ENCODE measurements at regions not wholly inside any gene's neighbourhood (a gene's known extent, or its start where the extent isn't known, plus 50 kb on each side); places are given as distances from the start of the nearest gene placed in this dataset.

DNA sequence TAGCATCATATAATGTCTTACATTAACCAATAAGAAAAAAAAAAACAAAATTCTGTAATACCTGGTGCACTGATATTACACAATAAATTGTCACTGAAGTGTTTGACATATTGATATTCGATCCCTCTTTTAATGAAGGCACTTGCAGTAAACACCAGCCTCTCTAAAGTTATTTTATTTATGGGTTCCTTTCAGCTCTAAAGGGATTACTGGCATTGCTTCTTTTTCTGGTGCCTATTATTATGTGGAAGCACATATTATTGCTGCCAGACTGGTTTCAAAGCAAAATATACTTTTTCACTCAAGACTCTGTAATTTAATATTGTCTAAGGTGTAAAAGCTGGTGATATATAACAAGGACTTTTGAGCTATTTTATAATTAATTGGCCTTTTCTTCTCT is 1090.5 kb downstream of the TRHDE start:
- DNase-seq = no peak

GRCh38 chr12:73372856-73373255 is 1100.7 kb downstream of the TRHDE start:
- no peak for DNase-seq

DNA sequence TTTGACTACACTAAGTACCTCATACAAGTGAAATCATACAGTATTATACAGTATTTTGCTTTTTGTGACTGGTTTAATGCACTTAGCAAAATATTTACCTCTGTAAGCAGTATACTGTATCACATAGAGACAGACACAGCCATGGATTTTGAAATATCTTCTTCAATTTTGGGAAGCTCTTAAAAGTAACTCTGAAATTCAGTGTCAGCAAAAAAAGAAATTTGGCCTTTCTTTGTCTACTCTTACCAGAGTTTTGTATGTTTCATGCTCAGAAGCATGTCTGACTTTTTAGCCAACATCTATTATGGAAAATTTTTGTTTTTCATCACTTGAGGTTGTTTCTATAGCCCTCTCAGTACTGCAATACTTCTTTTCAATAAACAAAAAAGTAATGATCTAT is 1102.2 kb downstream of the TRHDE start:
- DNase-seq = no peak

DNA sequence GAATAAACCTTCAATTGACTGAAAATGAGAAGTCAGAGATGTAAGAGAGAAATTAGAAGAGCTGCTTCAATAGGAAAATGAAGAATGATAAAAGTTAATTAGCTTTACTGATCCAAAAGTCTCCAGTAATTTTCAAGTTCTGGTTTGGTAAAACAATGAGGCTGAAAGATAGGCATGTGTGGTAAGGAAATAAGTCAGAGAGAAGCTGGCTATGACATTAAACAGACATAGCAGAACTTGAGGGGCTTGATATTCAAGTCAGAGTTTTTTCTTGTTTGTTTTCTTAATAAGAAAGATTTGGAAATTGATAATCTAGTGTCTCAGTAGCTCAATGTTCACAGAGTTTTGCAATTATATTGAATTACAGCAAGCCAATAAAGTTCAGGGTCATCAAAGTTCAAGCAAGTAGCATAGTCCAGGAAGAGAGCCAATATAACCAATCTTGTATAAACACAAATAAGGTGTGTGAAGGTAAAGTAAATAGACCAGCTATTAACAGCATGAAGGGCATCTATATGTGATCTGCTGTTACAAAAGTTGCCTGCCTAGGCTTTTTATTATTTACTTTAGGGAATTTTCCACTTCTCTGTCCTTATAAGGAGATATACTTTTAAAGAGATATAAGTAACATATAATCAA is 1111.5 kb downstream of the TRHDE start:
- no peak for DNase-seq

GRCh38 chr12:73384592-73384991 is 1112.4 kb downstream of the TRHDE start:
- no peak for DNase-seq

- DNase-seq = no peak
Observed at GRCh38 chr12:73390261-73390660, 1118.1 kb downstream of the TRHDE start.

GRCh38 chr12:73413051-73413450 is 1124.6 kb upstream of the ATXN7L3B start:
- DNase-seq = no peak

DNA sequence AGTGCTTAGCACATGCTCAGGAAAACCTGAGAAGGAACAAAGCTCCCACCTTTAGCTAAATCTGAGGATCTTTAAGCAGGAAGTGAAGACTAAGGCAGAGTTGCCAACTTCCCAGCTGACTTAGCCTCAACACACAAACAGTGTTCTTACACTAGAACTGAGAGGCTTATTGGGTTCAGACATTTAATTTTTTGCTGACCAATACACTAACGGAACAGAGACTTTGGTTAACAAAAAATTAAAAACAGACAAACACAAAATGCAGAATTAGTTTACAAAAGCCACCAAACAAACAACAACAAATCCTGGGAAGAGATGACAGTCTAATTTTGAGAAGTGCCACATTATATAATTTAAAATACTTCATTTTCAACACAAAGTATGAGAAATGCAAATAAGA is 1123.7 kb upstream of the ATXN7L3B start:
- no peak for DNase-seq

- DNase-seq = no peak
Observed at GRCh38 chr12:73414926-73415325, 1122.7 kb upstream of the ATXN7L3B start.

- DNase-seq = no peak
Observed at GRCh38 chr12:73418541-73418940, 1119.1 kb upstream of the ATXN7L3B start.

- DNase-seq = no peak
Observed at GRCh38 chr12:73421832-73422231, 1115.8 kb upstream of the ATXN7L3B start.

DNA sequence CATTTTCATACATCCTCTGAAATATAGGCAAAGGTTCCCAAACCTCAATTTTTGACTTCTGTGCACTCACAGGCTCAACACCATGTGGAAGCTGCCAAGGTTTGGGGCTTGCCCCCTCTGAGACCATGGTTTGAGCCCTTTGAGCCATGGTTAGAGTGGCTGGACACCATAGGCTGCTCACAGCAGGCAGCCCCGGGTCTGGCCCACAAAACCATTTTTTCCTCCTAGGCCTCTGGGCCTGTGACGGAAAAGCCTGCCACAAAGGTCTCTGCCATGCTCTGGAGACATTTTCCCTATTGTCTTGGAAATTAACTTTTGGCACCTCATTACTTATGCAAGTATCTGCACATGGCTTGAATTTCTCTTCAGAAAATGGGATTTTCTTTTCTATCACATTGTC is 1113.2 kb upstream of the ATXN7L3B start:
- no peak for DNase-seq

DNA sequence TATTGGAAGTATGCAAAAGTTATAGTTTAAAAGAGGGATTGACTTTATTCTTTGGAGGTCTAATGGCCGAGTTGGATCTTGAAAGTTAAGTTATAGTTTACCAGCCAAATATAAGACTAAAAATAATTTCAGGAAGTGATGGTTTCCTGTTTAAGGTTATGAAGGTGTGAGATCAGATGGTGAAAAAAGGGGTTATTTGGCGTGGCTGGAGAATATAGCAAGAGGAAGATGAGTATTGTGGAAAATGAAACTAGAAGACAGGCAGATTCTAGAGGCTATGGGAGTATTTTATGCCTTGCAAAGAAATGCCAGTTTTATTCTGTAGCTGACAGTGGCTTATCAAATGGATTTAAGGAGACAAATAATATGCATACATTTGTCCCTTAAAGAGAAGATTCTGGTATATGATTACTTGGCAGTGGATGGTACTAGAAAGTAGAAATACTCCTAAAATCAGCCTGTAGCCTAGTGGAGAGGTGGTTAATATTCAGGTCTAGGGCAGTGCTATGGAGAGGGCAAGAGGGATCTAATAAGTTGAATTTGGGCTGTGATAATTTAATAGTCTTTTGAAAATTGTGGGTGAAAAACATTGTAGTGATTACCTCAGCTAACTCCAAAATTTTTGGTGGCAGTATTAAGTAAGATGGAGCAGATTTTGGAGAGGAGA is 1091.8 kb upstream of the ATXN7L3B start:
- no peak for DNase-seq

- no peak for DNase-seq
Observed at GRCh38 chr12:73452672-73453469, 1084.8 kb upstream of the ATXN7L3B start.

- no peak for DNase-seq
Observed at GRCh38 chr12:73460212-73460611, 1077.4 kb upstream of the ATXN7L3B start.

GRCh38 chr12:73465106-73465505 is 1072.5 kb upstream of the ATXN7L3B start:
- DNase-seq = no peak

DNA sequence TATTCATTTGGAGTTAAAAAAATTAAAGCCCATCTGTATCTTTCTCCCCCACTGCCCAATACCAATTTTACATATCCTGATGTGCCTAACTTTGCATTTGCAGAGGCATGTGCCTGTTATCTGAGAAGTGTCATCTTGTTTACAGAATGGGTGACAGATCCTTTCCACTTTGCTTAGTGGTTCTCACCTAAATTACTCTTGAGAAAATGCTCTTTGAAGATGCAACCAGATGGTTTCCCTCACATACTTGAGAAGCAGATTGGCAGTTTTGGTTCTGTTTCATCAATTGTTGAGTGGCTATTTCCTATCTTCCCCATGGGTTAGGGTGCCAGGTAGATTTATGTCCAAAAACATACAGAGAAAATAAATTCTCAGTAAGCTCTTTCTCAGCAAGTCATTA is 1051.4 kb upstream of the ATXN7L3B start:
- DNase-seq = no peak

GRCh38 chr12:73506611-73507010 is 1031.0 kb upstream of the ATXN7L3B start:
- no peak for DNase-seq

GRCh38 chr12:73514672-73515071 is 1023.0 kb upstream of the ATXN7L3B start:
- DNase-seq = no peak

DNA sequence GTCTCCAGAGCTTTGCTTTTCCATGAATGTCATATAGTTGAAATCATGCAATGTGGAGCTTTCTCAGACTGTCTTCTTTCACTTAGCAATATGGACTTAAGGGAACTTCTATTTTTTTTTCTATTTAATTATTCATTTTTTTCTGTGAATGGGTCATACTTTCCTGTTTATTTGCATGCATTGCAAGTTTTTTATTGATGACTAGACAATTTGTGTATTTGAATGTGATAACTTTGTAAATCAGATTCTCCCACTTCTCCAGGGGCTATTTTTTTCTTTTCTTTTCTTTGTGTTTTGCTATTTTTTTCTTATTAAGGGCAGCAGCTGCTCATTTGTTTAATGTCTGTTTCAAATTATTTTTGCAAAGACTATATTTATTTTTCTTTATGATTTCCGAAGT is 1019.8 kb upstream of the ATXN7L3B start:
- DNase-seq = no peak

- DNase-seq = no peak
Observed at GRCh38 chr12:73529231-73529630, 1008.4 kb upstream of the ATXN7L3B start.

DNA sequence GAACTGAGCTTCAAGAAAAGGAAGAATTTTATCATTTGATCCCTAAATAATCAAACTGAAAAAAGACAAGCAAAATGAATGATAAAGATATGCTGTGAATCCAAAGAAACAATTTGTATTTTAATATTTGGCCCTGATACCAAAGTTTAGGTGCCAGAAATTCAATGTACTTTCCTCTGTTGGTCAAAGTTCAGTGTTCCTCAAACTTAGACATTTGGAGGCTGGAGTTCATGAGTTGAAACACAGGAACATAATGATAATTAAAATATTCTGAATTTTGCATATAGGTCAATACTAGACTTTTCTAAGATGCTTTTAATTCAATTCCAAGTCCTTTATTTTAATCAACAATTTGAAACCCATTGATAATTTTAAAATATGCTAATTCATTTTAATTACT is 1007.7 kb upstream of the ATXN7L3B start:
- DNase-seq = no peak

DNA sequence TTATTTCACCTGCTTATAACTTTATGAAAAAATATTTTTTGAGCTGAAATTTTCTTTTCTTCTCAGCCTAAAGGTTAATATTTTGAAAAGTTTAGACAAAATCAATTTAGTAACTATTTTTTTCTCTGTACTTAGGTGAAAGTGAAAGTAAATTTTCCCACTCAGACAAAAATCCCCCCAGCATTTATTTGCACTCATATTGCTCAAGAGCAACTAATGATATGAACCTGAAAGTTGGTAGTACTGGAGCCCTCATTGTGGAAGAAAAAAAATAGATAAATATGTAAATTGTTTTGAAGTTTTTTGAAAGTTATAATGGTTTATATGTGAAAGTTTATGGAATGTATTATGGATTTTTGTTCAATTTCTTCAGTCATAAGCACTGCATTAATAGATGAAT is 1005.9 kb upstream of the ATXN7L3B start:
- DNase-seq = no peak

DNA sequence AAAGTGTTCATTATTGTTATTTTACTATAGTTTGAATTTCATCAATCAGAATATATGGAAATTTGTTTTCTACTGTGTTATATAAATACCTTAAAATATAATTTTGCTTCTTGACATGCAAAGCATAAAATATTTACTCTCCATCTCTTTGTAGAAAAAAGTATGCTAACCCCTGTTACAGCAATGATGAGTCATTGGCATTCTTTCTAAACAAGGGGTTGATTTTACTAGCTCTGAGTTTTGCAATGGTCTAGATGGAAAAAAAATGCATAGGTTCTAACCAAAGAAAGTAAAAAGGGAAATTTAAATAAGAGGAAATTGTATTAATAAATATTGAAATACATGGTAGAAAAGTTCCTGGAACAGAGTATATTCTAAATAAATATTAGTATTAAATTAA is 990.2 kb upstream of the ATXN7L3B start:
- DNase-seq = no peak

Measured in NK-92 treated with Interleukin-12 subunit alpha and Interleukin-12 subunit beta, amount 100 ng/mL, for 24 hours (cell line).